ENCODE measurements at regions not wholly inside any gene's neighbourhood (a gene's known extent, or its start where the extent isn't known, plus 50 kb on each side); places are given as distances from the start of the nearest gene placed in this dataset.

GRCh38 chr3:153070511-153070868 lies 91.5 kb upstream of the RAP2B start:
- TF ChIP-seq CTCF (IDR thresholded peaks at IDR 0.05; ENCODE audit: insufficient read depth, low read length) (no peak), POLR2AphosphoS5 (IDR thresholded peaks at IDR 0.05; ENCODE audit: low read depth) (no peak), REST (IDR thresholded peaks at IDR 0.05; ENCODE audit: insufficient replicate concordance, low read depth) (no peak)
